H9 (cell line): ENCODE measurements at regions not wholly inside any gene's neighbourhood (a gene's known extent, or its start where the extent isn't known, plus 50 kb on each side); places are given as distances from the start of the nearest gene placed in this dataset.
"Not testable (repeated sequence)": the region's sequence is repeated elsewhere in the genome, so short reads cannot be mapped to it uniquely, and the experiment has no call there.

Experiments used
- DNase-seq: peaks from one replicate; pipeline ENCODE4 v3.0.0-alpha.2; 2017
- H2AFZ ChIP-seq: one replicate; pipeline ENCODE4 v1.6.1; 2013; ENCODE audit warnings: mild to moderate bottlenecking, low read length, control low read depth, moderate library complexity
- H2AK5ac ChIP-seq: 2 replicates; pipeline ENCODE4 v1.6.1; 2013; ENCODE audit warnings: low read length, control low read depth, mixed read lengths; ENCODE audit not compliant: insufficient read length
- H2BK120ac ChIP-seq: one replicate; pipeline ENCODE4 v1.6.1; 2013; ENCODE audit warnings: low read depth, mild to moderate bottlenecking, low read length, control low read depth, inconsistent platforms; ENCODE audit not compliant: poor library complexity, severe bottlenecking
- H2BK12ac ChIP-seq: 2 replicates; pipeline ENCODE4 v1.6.1; 2013; ENCODE audit warnings: low read length, control low read depth, mixed read lengths, low read depth; ENCODE audit not compliant: insufficient read length
- H2BK15ac ChIP-seq: 2 replicates; pipeline ENCODE4 v1.6.1; 2013; ENCODE audit warnings: low read depth, low read length, control low read depth
- H2BK20ac ChIP-seq: one replicate; pipeline ENCODE4 v1.6.1; 2013; ENCODE audit warnings: low read depth, mild to moderate bottlenecking, low read length, control low read depth, inconsistent platforms; ENCODE audit not compliant: poor library complexity, severe bottlenecking
- H2BK5ac ChIP-seq: 2 replicates; pipeline ENCODE4 v1.6.1; 2013; ENCODE audit warnings: low read length, control low read depth, mixed read lengths; ENCODE audit not compliant: insufficient read length
- H3K14ac ChIP-seq: 2 replicates; pipeline ENCODE4 v1.6.1; 2013; ENCODE audit warnings: low read length, control low read depth; ENCODE audit not compliant: insufficient read depth
- H3K18ac ChIP-seq: 2 replicates; pipeline ENCODE4 v1.6.1; 2013; ENCODE audit warnings: low read depth, mild to moderate bottlenecking, mixed read lengths, low read length, control low read depth; ENCODE audit not compliant: insufficient read length
- H3K23ac ChIP-seq: 2 replicates; pipeline ENCODE4 v1.6.1; 2013; ENCODE audit warnings: low read length, control low read depth, mixed read lengths, low read depth; ENCODE audit not compliant: insufficient read length
- H3K23me2 ChIP-seq: 2 replicates; pipeline ENCODE4 v1.6.1; 2013; ENCODE audit warnings: low read depth, mild to moderate bottlenecking, mixed read lengths, low read length, control low read depth; ENCODE audit not compliant: insufficient read length, poor library complexity, severe bottlenecking
- H3K27ac ChIP-seq: 2 replicates; pipeline ENCODE4 v1.5.1; 2013; ENCODE audit warnings: low read length, control low read depth, mixed read lengths, low read depth; ENCODE audit not compliant: insufficient read length
- H3K27me3 ChIP-seq: 2 replicates; pipeline ENCODE4 v1.6.1; 2013; ENCODE audit warnings: low read length, control low read depth, inconsistent platforms; ENCODE audit not compliant: insufficient read depth
- H3K4ac ChIP-seq: 2 replicates; pipeline ENCODE4 v1.6.1; 2013; ENCODE audit warnings: low read depth, mild to moderate bottlenecking, control low read depth, inconsistent platforms, low read length, moderate library complexity
- H3K4me1 ChIP-seq: 2 replicates; pipeline ENCODE4 v1.6.1; 2013; ENCODE audit warnings: low read length, control low read depth, inconsistent platforms; ENCODE audit not compliant: insufficient read depth
- H3K4me2 ChIP-seq: 2 replicates; pipeline ENCODE4 v1.6.1; 2013; ENCODE audit warnings: low read length, control low read depth, mixed read lengths; ENCODE audit not compliant: insufficient read length, insufficient read depth
- H3K56ac ChIP-seq: 2 replicates; pipeline ENCODE4 v1.6.1; 2013; ENCODE audit warnings: low read depth, mild to moderate bottlenecking, mixed read lengths, low read length, control low read depth; ENCODE audit not compliant: insufficient read length
- H3K79me1 ChIP-seq: 2 replicates; pipeline ENCODE4 v1.6.1; 2013; ENCODE audit warnings: low read depth, mild to moderate bottlenecking, moderate library complexity, low read length, control low read depth, inconsistent platforms; ENCODE audit not compliant: insufficient read depth, poor library complexity, severe bottlenecking
- H3K79me2 ChIP-seq: 2 replicates; pipeline ENCODE4 v1.6.1; 2013; ENCODE audit warnings: low read length, control low read depth, inconsistent platforms; ENCODE audit not compliant: insufficient read depth
- H3K9ac ChIP-seq: 2 replicates; pipeline ENCODE4 v1.6.1; 2013; ENCODE audit warnings: low read length, control low read depth, mixed read lengths; ENCODE audit not compliant: insufficient read length; ENCODE audit errors: extremely low read depth
- H3K9me3 ChIP-seq: one replicate; pipeline ENCODE4 v1.6.1; 2013; ENCODE audit warnings: low read depth, low read length, inconsistent platforms; ENCODE audit not compliant: control insufficient read depth
- H3T11ph ChIP-seq: one replicate; pipeline ENCODE4 v1.6.1; 2013; ENCODE audit warnings: mild to moderate bottlenecking, low read length, control low read depth, inconsistent platforms
- H4K20me1 ChIP-seq: one replicate; pipeline ENCODE4 v1.6.1; 2013; ENCODE audit not compliant: control insufficient read depth, insufficient read length, insufficient read depth
- H4K5ac ChIP-seq: 2 replicates; pipeline ENCODE4 v1.6.1; 2013; ENCODE audit warnings: low read depth, mild to moderate bottlenecking, mixed read lengths, low read length, control low read depth; ENCODE audit not compliant: insufficient read length
- H4K8ac ChIP-seq: replicated peaks from 2 replicates; pipeline ENCODE4 v1.6.1; 2013; ENCODE audit warnings: low read length, control low read depth, mixed read lengths, low read depth; ENCODE audit not compliant: insufficient read length
- H4K91ac ChIP-seq: 2 replicates; pipeline ENCODE4 v1.6.1; 2013; ENCODE audit warnings: low read depth, mild to moderate bottlenecking, moderate library complexity, mixed read lengths, low read length, control low read depth; ENCODE audit not compliant: insufficient read length
- H3K27ac Mint-ChIP-seq, 3 experiments: 2 replicates in 2 of 3; 3 replicates in 1 of 3; pipeline ENCODE4 v1.8.0; 2020 to 2021; ENCODE audit warnings: mixed read lengths in 3 of 3, mild to moderate bottlenecking in 1 of 3, moderate library complexity in 1 of 3
- H3K27me3 Mint-ChIP-seq: 2 replicates; pipeline ENCODE4 v1.8.0; 2021; ENCODE audit warnings: low read depth, mild to moderate bottlenecking, moderate library complexity, mixed read lengths
- H3K36me3 Mint-ChIP-seq, 3 experiments: 2 replicates in 2 of 3; 3 replicates in 1 of 3; pipeline ENCODE4 v1.8.0; 2020 to 2021; ENCODE audit warnings: low read depth in 3 of 3, mixed read lengths in 3 of 3; ENCODE audit not compliant: insufficient read depth in 1 of 3
- H3K4me1 Mint-ChIP-seq, 2 experiments: 2 replicates each; pipeline ENCODE4 v1.8.0; 2020; ENCODE audit warnings: mixed read lengths in 2 of 2
- H3K4me3 Mint-ChIP-seq, 2 experiments: 2 replicates in 1 of 2; 3 replicates in 1 of 2; pipeline ENCODE4 v1.8.0; 2020 to 2021; ENCODE audit warnings: mild to moderate bottlenecking in 2 of 2, mixed read lengths in 2 of 2, moderate library complexity in 1 of 2
- H3K9me3 Mint-ChIP-seq, 2 experiments: 2 replicates in 1 of 2; 3 replicates in 1 of 2; pipeline ENCODE4 v1.8.0; 2020; ENCODE audit warnings: mild to moderate bottlenecking in 2 of 2, mixed read lengths in 2 of 2, moderate library complexity in 1 of 2
- CTCF ChIP-seq: fragments of 200-600 bp; sonication (generic); conservative IDR thresholded peaks from 3 replicates; pipeline ENCODE4 v1.8.0; 2021; ENCODE audit warnings: antibody characterized with exemption, mild to moderate bottlenecking
- WGBS: extraction: QIAGEN DNeasy Blood & Tissue Kit; methylation state at CpG from one replicate; pipeline ENCODE4 v1.1.7; 2013; ENCODE audit warnings: missing lambda C conversion rate, low lambda C conversion rate, mixed read lengths; ENCODE audit not compliant: insufficient read length; ENCODE audit errors: extremely low coverage; 5-methylcytosine and 5-hydroxymethylcytosine counted together

GRCh38 chr6:11942185-11942864 lies 69.8 kb upstream of the HIVEP1 start:
- no peaks in the 10 kb centered on the region for H3K23me2 ChIP-seq

GRCh38 chr6:11940532-11941166 lies 71.5 kb upstream of the HIVEP1 start:
- H3K9me3 ChIP-seq, H3K18ac ChIP-seq, H4K20me1 ChIP-seq, H3K27ac ChIP-seq, H3T11ph ChIP-seq, H3K79me2 ChIP-seq, H2AFZ ChIP-seq, H3K4me1 ChIP-seq, H3K4me1 Mint-ChIP-seq, H2BK5ac ChIP-seq, H3K9me3 Mint-ChIP-seq, H3K36me3 Mint-ChIP-seq, H3K4me3 Mint-ChIP-seq, H3K14ac ChIP-seq, H3K9ac ChIP-seq, H2BK120ac ChIP-seq, H3K23ac ChIP-seq, H4K91ac ChIP-seq, DNase-seq, H3K27me3 ChIP-seq, H2AK5ac ChIP-seq, H4K5ac ChIP-seq, H3K27ac Mint-ChIP-seq, H2BK15ac ChIP-seq, H3K4ac ChIP-seq, H3K56ac ChIP-seq, H3K23me2 ChIP-seq, H2BK20ac ChIP-seq, H3K27me3 Mint-ChIP-seq, H2BK12ac ChIP-seq, H4K8ac ChIP-seq, H3K4me2 ChIP-seq, H3K79me1 ChIP-seq: not testable (repeated sequence)
- no CpG with 5 or more reads among the region's 8 CpGs for WGBS

More at GRCh38 chr6:11942185-11942864, 69.8 kb upstream of the HIVEP1 start:
- Histone ChIP-seq H2BK12ac (no peak overlapping the region), H2BK20ac (no peak overlapping the region), H3K27me3 (no peaks in the 10 kb centered on the region), H3T11ph (no peak overlapping the region), H3K23ac (no peak overlapping the region), H3K18ac (no peak overlapping the region), H4K8ac (no peak overlapping the region), H2BK15ac (no peak overlapping the region), H3K79me1 (no peaks in the 10 kb centered on the region), H3K56ac (no peak overlapping the region), H4K5ac (no peak overlapping the region), H3K27ac (no peak overlapping the region), H3K4me1 (peaks cover 4% of the 10 kb centered on the region; the same call in 1 of the 2 replicates), H3K4me2 (no peak overlapping the region), H2AK5ac (no peak overlapping the region), H2BK120ac (no peak overlapping the region), H3K4ac (no peak overlapping the region), H2AFZ (no peak overlapping the region), H3K9me3 (no peaks in the 10 kb centered on the region), H3K9ac (no peak overlapping the region), H3K14ac (no peak overlapping the region), H3K79me2 (no peaks in the 10 kb centered on the region), H4K91ac (no peak overlapping the region), H4K20me1 (no peaks in the 10 kb centered on the region), H2BK5ac (no peak overlapping the region)
- DNase-seq = no peak
- H3K27me3 Mint-ChIP-seq = no peaks in the 10 kb centered on the region
- WGBS = no CpG with 5 or more reads among the region's 4 CpGs
- H3K4me3 Mint-ChIP-seq = no peak overlapping the region
- no peak for TF ChIP-seq CTCF
- no peaks in the 10 kb centered on the region for H3K36me3 Mint-ChIP-seq
- H3K4me1 Mint-ChIP-seq = peaks cover 5 to 10% of the 10 kb centered on the region in 2 experiments
- H3K27ac Mint-ChIP-seq = no peak overlapping the region
- no peaks in the 10 kb centered on the region for H3K9me3 Mint-ChIP-seq
